Sigmoid colon (tissue), 6 donors: ENCODE measurements at regions not wholly inside any gene's neighbourhood (a gene's known extent, or its start where the extent isn't known, plus 50 kb on each side); places are given as distances from the start of the nearest gene placed in this dataset.

Experiments
- DNase-seq: peaks from one replicate; pipeline ENCODE4 v3.0.0-alpha.2; 2019
- H3K27ac ChIP-seq, 4 donors: fragments of 200-600 bp; sonication (generic); one replicate each; pipeline ENCODE4 v1.5.1; 2016 to 2019; ENCODE audit warnings: mild to moderate bottlenecking in 1 of 4
- H3K27me3 ChIP-seq, 3 donors: fragments of 200-600 bp; sonication (generic); one replicate each; pipeline ENCODE4 v1.5.1; 2019; ENCODE audit warnings: mild to moderate bottlenecking in 1 of 3
- H3K36me3 ChIP-seq, 4 donors: fragments of 200-600 bp; sonication (generic); one replicate each; pipeline ENCODE4 v1.5.1; 2016 to 2019
- H3K4me1 ChIP-seq, 4 donors: fragments of 200-600 bp; sonication (generic); one replicate each; pipeline ENCODE4 v1.5.1; 2017 to 2019
- H3K4me3 ChIP-seq, 4 donors: fragments of 200-600 bp; sonication (generic); one replicate each; pipeline ENCODE4 v1.5.1; 2017 to 2019; ENCODE audit warnings: mild to moderate bottlenecking in 2 of 4, moderate library complexity in 1 of 4
- H3K9me3 ChIP-seq, 4 donors: fragments of 200-600 bp in 3 of 4; sonication (generic) in 3 of 4; one replicate each; pipeline versions ENCODE4 v1.5.1 to v1.6.1; 2013 to 2019
- CTCF ChIP-seq, 4 experiments: fragments of 450-650 bp in 3 of 4; fragments of 200-600 bp in 1 of 4; IDR thresholded peaks; one replicate each; pipeline ENCODE4 v1.5.1; 2016 to 2019; ENCODE audit warnings: antibody characterized with exemption in 4 of 4, mild to moderate bottlenecking in 3 of 4, moderate library complexity in 2 of 4
- EP300 ChIP-seq, 4 donors: sonication (generic); formaldehyde crosslinking; IDR thresholded peaks; one replicate each; pipeline ENCODE4 v1.6.1; 2017; ENCODE audit warnings: antibody characterized with exemption in 4 of 4
- POLR2A ChIP-seq, 2 donors: fragments of 450-650 bp; IDR thresholded peaks; one replicate each; pipeline ENCODE4 v1.6.1; 2016; ENCODE audit warnings: antibody characterized with exemption in 2 of 2, mild to moderate bottlenecking in 2 of 2, moderate library complexity in 2 of 2
- POLR2AphosphoS5 ChIP-seq, 4 donors: sonication (generic); formaldehyde crosslinking; IDR thresholded peaks; one replicate each; pipeline ENCODE4 v1.6.1; 2017; ENCODE audit warnings: antibody characterized with exemption in 4 of 4
- WGBS, 2 donors: extraction: QIAGEN DNeasy Blood & Tissue Kit; methylation state at CpG; one replicate each; pipeline ENCODE4 v1.1.7; 2013; 5-methylcytosine and 5-hydroxymethylcytosine counted together
- intact Hi-C: fragments of 100-400 bp; cut with DNase I; formaldehyde crosslinking; loops from one replicate; pipeline ENCODE4 v1.15.1; 2023
- donor health status: healthy with polysubstance abuse.
- donor health status: healthy.

GRCh38 chr16:6349725-6350124 is 982.9 kb upstream of the RBFOX1 start:
- H3K36me3 ChIP-seq = no peaks in the 10 kb centered on the region
- DNase-seq = no peak
- TF ChIP-seq CTCF (IDR thresholded peaks at IDR 0.05) (no peak), POLR2A (IDR thresholded peaks at IDR 0.05) (no peak), EP300 (IDR thresholded peaks at IDR 0.05) (no peak), POLR2AphosphoS5 (IDR thresholded peaks at IDR 0.05) (no peak)
- H3K4me1 ChIP-seq = no peaks in the 10 kb centered on the region
- WGBS, 2 donors = 63 to 74% methylated on average over 4 of the region's 4 CpGs
- no peak overlapping the region for H3K27ac ChIP-seq
- H3K9me3 ChIP-seq = no peaks in the 10 kb centered on the region
- intact Hi-C loops = no loop called here
- no peak overlapping the region for H3K4me3 ChIP-seq
- no peaks in the 10 kb centered on the region for H3K27me3 ChIP-seq

- Histone ChIP-seq H3K9me3 (no peaks in the 10 kb centered on the region), H3K27me3 (no peaks in the 10 kb centered on the region), H3K4me3 (no peak overlapping the region), H3K36me3 (no peaks in the 10 kb centered on the region), H3K4me1 (no peaks in the 10 kb centered on the region), H3K27ac (no peak overlapping the region)
- TF ChIP-seq EP300 (IDR thresholded peaks at IDR 0.05) (no peak), POLR2A (IDR thresholded peaks at IDR 0.05) (no peak), POLR2AphosphoS5 (IDR thresholded peaks at IDR 0.05) (no peak)
- DNase-seq = no peak
- intact Hi-C loops = no loop called here
- WGBS, 2 donors = 90 to 95% methylated on average over 4 of the region's 4 CpGs
Measured at GRCh38 chr16:6345090-6345489, 987.6 kb upstream of the RBFOX1 start.

- intact Hi-C loops = no loop called here
- DNase-seq = no peak
- Histone ChIP-seq H3K27ac (no peak overlapping the region), H3K36me3 (no peaks in the 10 kb centered on the region), H3K27me3 (no peaks in the 10 kb centered on the region), H3K4me3 (no peak overlapping the region), H3K9me3 (no peaks in the 10 kb centered on the region), H3K4me1 (no peaks in the 10 kb centered on the region)
- TF ChIP-seq CTCF (IDR thresholded peaks at IDR 0.05) (no peak), POLR2AphosphoS5 (IDR thresholded peaks at IDR 0.05) (no peak), POLR2A (IDR thresholded peaks at IDR 0.05) (no peak), EP300 (IDR thresholded peaks at IDR 0.05) (no peak)
- 18 to 58% methylated on average over 2 of the region's 2 CpGs for WGBS, 2 donors
Measured at GRCh38 chr16:6343157-6343556, 989.5 kb upstream of the RBFOX1 start.

GRCh38 chr16:6341981-6342380 is 990.7 kb upstream of the RBFOX1 start:
- no peaks in the 10 kb centered on the region for H3K36me3 ChIP-seq
- no peaks in the 10 kb centered on the region for H3K4me1 ChIP-seq
- no peak overlapping the region for H3K27ac ChIP-seq
- TF ChIP-seq POLR2AphosphoS5 (IDR thresholded peaks at IDR 0.05) (no peak), POLR2A (IDR thresholded peaks at IDR 0.05) (no peak), CTCF (IDR thresholded peaks at IDR 0.05) (no peak), EP300 (IDR thresholded peaks at IDR 0.05) (no peak)
- DNase-seq = no peak
- no peaks in the 10 kb centered on the region for H3K27me3 ChIP-seq
- H3K4me3 ChIP-seq = no peak overlapping the region
- no peaks in the 10 kb centered on the region for H3K9me3 ChIP-seq
- WGBS, 2 donors = 43 to 66% methylated on average over 3 of the region's 3 CpGs
- intact Hi-C loops = no loop called here

GRCh38 chr16:6335072-6335471 is 997.6 kb upstream of the RBFOX1 start:
- Histone ChIP-seq H3K27me3 (no peaks in the 10 kb centered on the region), H3K27ac (no peak overlapping the region), H3K4me3 (no peak overlapping the region), H3K36me3 (no peaks in the 10 kb centered on the region), H3K4me1 (no peaks in the 10 kb centered on the region), H3K9me3 (no peaks in the 10 kb centered on the region)
- WGBS, 2 donors = 67 to 85% methylated on average over 6 of the region's 6 CpGs
- intact Hi-C loops = no loop called here
- no peak for DNase-seq
- TF ChIP-seq CTCF (IDR thresholded peaks at IDR 0.05) = peak in 1 of 4 experiments; percentile 28
- TF ChIP-seq POLR2A (IDR thresholded peaks at IDR 0.05) = no peak
